Left lung (tissue), 4 donors: ENCODE measurements at regions not wholly inside any gene's neighbourhood (a gene's known extent, or its start where the extent isn't known, plus 50 kb on each side); places are given as distances from the start of the nearest gene placed in this dataset.
A peak's percentile ranks its signal among the peaks of the same experiment; 100 is the strongest.
"Not testable (repeated sequence)": the region's sequence is repeated elsewhere in the genome, so short reads cannot be mapped to it uniquely, and the experiment has no call there.

Experiments used
- ATAC-seq: fragments of 200-7000 bp; cut with Tn5 transposase; one replicate; pipeline ENCODE4 v1.9.1; 2020; ENCODE audit warnings: moderate library complexity
- DNase-seq, 4 donors: peaks; one replicate each; pipeline ENCODE4 v3.0.0-alpha.2; 2013 to 2020
- H3K27ac ChIP-seq, 2 donors: fragments of 200-600 bp; sonication (generic) in 1 of 2; one replicate each; pipeline versions ENCODE4 v1.5.0 to v1.8.0; 2020 to 2021
- H3K27me3 ChIP-seq, 2 donors: fragments of 200-600 bp; sonication (generic) in 1 of 2; one replicate each; pipeline versions ENCODE4 v1.5.0 to v1.8.0; 2020 to 2021
- H3K36me3 ChIP-seq, 2 donors: fragments of 200-600 bp; sonication (generic) in 1 of 2; one replicate each; pipeline versions ENCODE4 v1.5.0 to v1.8.0; 2020 to 2021
- H3K4me1 ChIP-seq, 2 donors: fragments of 200-600 bp; one replicate each; pipeline ENCODE4 v1.8.0; 2021
- H3K4me3 ChIP-seq, 2 donors: fragments of 200-600 bp; sonication (generic) in 1 of 2; one replicate each; pipeline versions ENCODE4 v1.5.0 to v1.8.0; 2020 to 2021; ENCODE audit warnings: mild to moderate bottlenecking in 1 of 2
- H3K9me3 ChIP-seq, 2 donors: fragments of 200-600 bp; sonication (generic) in 1 of 2; one replicate each; pipeline versions ENCODE4 v1.5.0 to v1.8.0; 2020 to 2021
- CTCF ChIP-seq, 2 donors: fragments of 200-600 bp; sonication (generic) in 1 of 2; IDR thresholded peaks; one replicate each; pipeline versions ENCODE4 v1.5.0 to v1.8.0; 2021; ENCODE audit warnings: antibody characterized with exemption in 2 of 2
- intact Hi-C, 2 donors: fragments of 100-400 bp; cut with DNase I; formaldehyde crosslinking; loops; one replicate each; pipeline versions ENCODE4 v1.11.2 to v1.14.2; 2022
- donor health status: DM: no; HTN: yes; CAD: no.
- donor health status: DM: no; HTN: no; CAD: no.

- no peak overlapping the region for H3K4me3 ChIP-seq
- DNase-seq: peak in 1 of 4 donors; percentile 15
- intact Hi-C loops: no loop called here
- no peak overlapping the region for H3K27ac ChIP-seq
- no peak for TF ChIP-seq CTCF (IDR thresholded peaks at IDR 0.05)
- no peaks in the 10 kb centered on the region for H3K36me3 ChIP-seq
- no peaks in the 10 kb centered on the region for H3K4me1 ChIP-seq
- no peaks in the 10 kb centered on the region for H3K27me3 ChIP-seq
- ATAC-seq: no peak
- no peaks in the 10 kb centered on the region for H3K9me3 ChIP-seq
These were observed 290.0 kb upstream of the PRR16 start for GRCh38 chr5:120174089-120174488.

GRCh38 chr5:120181238-120181637 is 282.9 kb upstream of the PRR16 start:
- H3K4me1 ChIP-seq, ATAC-seq, intact Hi-C loops, H3K4me3 ChIP-seq, H3K27me3 ChIP-seq, H3K36me3 ChIP-seq, H3K9me3 ChIP-seq, H3K27ac ChIP-seq: not testable (repeated sequence)
- DNase-seq: peak in 1 of 4 donors; percentile 61

GRCh38 chr5:120194650-120195049 is 269.4 kb upstream of the PRR16 start:
- H3K27ac ChIP-seq, DNase-seq, intact Hi-C loops, H3K27me3 ChIP-seq, H3K4me3 ChIP-seq, ATAC-seq, H3K9me3 ChIP-seq, H3K4me1 ChIP-seq, H3K36me3 ChIP-seq: not testable (repeated sequence)

GRCh38 chr5:120199559-120199958 is 264.5 kb upstream of the PRR16 start:
- no peak for TF ChIP-seq CTCF (IDR thresholded peaks at IDR 0.05)
- H3K36me3 ChIP-seq: no peaks in the 10 kb centered on the region
- no peaks in the 10 kb centered on the region for H3K9me3 ChIP-seq
- H3K4me3 ChIP-seq: no peak overlapping the region
- H3K4me1 ChIP-seq: no peaks in the 10 kb centered on the region
- DNase-seq (no peak), ATAC-seq (no peak)
- intact Hi-C loops: no loop called here
- H3K27me3 ChIP-seq: no peaks in the 10 kb centered on the region
- H3K27ac ChIP-seq: no peak overlapping the region

GRCh38 chr5:120207129-120207528 is 257.0 kb upstream of the PRR16 start:
- TF ChIP-seq CTCF (IDR thresholded peaks at IDR 0.05): no peak
- H3K4me3 ChIP-seq: no peak overlapping the region
- ATAC-seq: no peak
- H3K27ac ChIP-seq: no peak overlapping the region
- H3K27me3 ChIP-seq: no peaks in the 10 kb centered on the region
- no peaks in the 10 kb centered on the region for H3K36me3 ChIP-seq
- no peaks in the 10 kb centered on the region for H3K4me1 ChIP-seq
- no peak for DNase-seq
- intact Hi-C loops: no loop called here
- no peaks in the 10 kb centered on the region for H3K9me3 ChIP-seq

- TF ChIP-seq CTCF (IDR thresholded peaks at IDR 0.05): no peak
- H3K4me3 ChIP-seq: no peak overlapping the region
- no peaks in the 10 kb centered on the region for H3K36me3 ChIP-seq
- H3K9me3 ChIP-seq: no peaks in the 10 kb centered on the region
- intact Hi-C loops: no loop called here
- no peak overlapping the region for H3K27ac ChIP-seq
- no peaks in the 10 kb centered on the region for H3K4me1 ChIP-seq
- no peaks in the 10 kb centered on the region for H3K27me3 ChIP-seq
- DNase-seq (no peak), ATAC-seq (no peak)
These were observed 247.1 kb upstream of the PRR16 start for GRCh38 chr5:120217001-120217400.
